ENCODE measurements at regions not wholly inside any gene's neighbourhood (a gene's known extent, or its start where the extent isn't known, plus 50 kb on each side); places are given as distances from the start of the nearest gene placed in this dataset.
"Not testable (repeated sequence)": the region's sequence is repeated elsewhere in the genome, so short reads cannot be mapped to it uniquely, and the experiment has no call there.

- peak; percentile 23 for DNase-seq
Observed at GRCh38 chr15:54840621-54841398, 355.9 kb downstream of the RSL24D1 start.

GRCh38 chr15:54839379-54839778 lies 357.4 kb downstream of the RSL24D1 start:
- peak; percentile 46 for DNase-seq

- DNase-seq: no peak
Observed at GRCh38 chr15:54836052-54836795, 360.5 kb downstream of the RSL24D1 start.

GRCh38 chr15:54829821-54830220 lies 366.9 kb downstream of the RSL24D1 start:
- no peak for DNase-seq

- no peak for DNase-seq
Observed at GRCh38 chr15:54820811-54821210, 375.9 kb downstream of the RSL24D1 start.

- no peak for DNase-seq
Observed at GRCh38 chr15:54820098-54820497, 376.6 kb downstream of the RSL24D1 start.

GRCh38 chr15:54816401-54816800 lies 380.3 kb downstream of the RSL24D1 start:
- DNase-seq: no peak

GRCh38 chr15:54815556-54815955 lies 381.2 kb downstream of the RSL24D1 start:
- no peak for DNase-seq

- DNase-seq: peak; percentile 62
Observed at GRCh38 chr15:54812383-54812782, 384.4 kb downstream of the RSL24D1 start.

- DNase-seq: no peak
Observed at GRCh38 chr15:54810496-54810895, 386.2 kb downstream of the RSL24D1 start.

GRCh38 chr15:54810031-54810430 lies 386.7 kb downstream of the RSL24D1 start:
- DNase-seq: no peak

- DNase-seq: no peak
Observed at GRCh38 chr15:54808321-54808720, 388.4 kb downstream of the RSL24D1 start.

- peak; percentile 37 for DNase-seq
Observed at GRCh38 chr15:54803987-54804386, 392.8 kb downstream of the RSL24D1 start.

- DNase-seq: peak; percentile 91
Observed at GRCh38 chr15:54803134-54803808, 393.5 kb downstream of the RSL24D1 start.

- no peak for DNase-seq
Observed at GRCh38 chr15:54792526-54792925, 404.2 kb downstream of the RSL24D1 start.

GRCh38 chr15:54790693-54791092 lies 406.0 kb downstream of the RSL24D1 start:
- no peak for DNase-seq

GRCh38 chr15:54789376-54789775 lies 407.4 kb downstream of the RSL24D1 start:
- no peak for DNase-seq

GRCh38 chr15:54781220-54781619 lies 415.5 kb downstream of the RSL24D1 start:
- not testable (repeated sequence) for DNase-seq

GRCh38 chr15:54779271-54779670 lies 417.5 kb downstream of the RSL24D1 start:
- DNase-seq: no peak

- no peak for DNase-seq
Observed at GRCh38 chr15:54776410-54776809, 420.3 kb downstream of the RSL24D1 start.

GRCh38 chr15:54772663-54773062 lies 424.1 kb downstream of the RSL24D1 start:
- DNase-seq: peak; percentile 86

- not testable (repeated sequence) for DNase-seq
Observed at GRCh38 chr15:54749461-54749860, 447.3 kb downstream of the RSL24D1 start.

- no peak for DNase-seq
Observed at GRCh38 chr15:54722342-54722986, 474.3 kb downstream of the RSL24D1 start.
